ENCODE measurements at regions not wholly inside any gene's neighbourhood (a gene's known extent, or its start where the extent isn't known, plus 50 kb on each side); places are given as distances from the start of the nearest gene placed in this dataset.

- ChIA-PET CTCF (interaction anchor here (0.7 kb wide), 1 partner anchor 126 kb away, joined by 4 read pairs; no protein-coding TSS in a partner anchor), POLR2A (ENCODE audit: low non-redundant PET) (no interaction called here)
- TF ChIP-seq EZH2 (IDR thresholded peaks at IDR 0.05; ENCODE audit: borderline replicate concordance, low read depth, low read length, poor library complexity, severe bottlenecking) (no peak), CTCF (conservative IDR thresholded peaks at IDR 0.05; ENCODE audit: low read depth, low read length) (no peak)
- Histone ChIP-seq H3K27me3 (replicated peaks; ENCODE audit: insufficient read depth, low read depth, low read length, poor library complexity) (no peaks in the 10 kb centered on the region), H3K36me3 (ENCODE audit: insufficient read depth, low read length, poor library complexity, severe bottlenecking) (no peaks in the 10 kb centered on the region), H3K9me3 (ENCODE audit: low read depth, low read length, poor library complexity, severe bottlenecking) (no peaks in the 10 kb centered on the region), H3K4me1 (ENCODE audit: insufficient read depth, low read length, poor library complexity, severe bottlenecking) (peaks cover 19% of the 10 kb centered on the region), H3K27ac (ENCODE audit: low read depth, low read length, poor library complexity, severe bottlenecking) (no peak overlapping the region), H3K4me3 (ENCODE audit: low read depth, low read length, poor library complexity, severe bottlenecking) (no peak overlapping the region)
- intact Hi-C loops (cut with micrococcal nuclease; ENCODE audit: unreplicated experiment), result no loop called here
- no peak for DNase-seq (ENCODE audit: low spot score)
- no TSS peak for BruUV-seq (replicated peaks)
Measured at GRCh38 chr2:128447538-128447995, 128.9 kb upstream of the HS6ST1 start.

GRCh38 chr2:128448331-128449225, 129.9 kb upstream of the HS6ST1 start:
- Histone ChIP-seq H3K36me3 (ENCODE audit: insufficient read depth, low read length, poor library complexity, severe bottlenecking) (no peaks in the 10 kb centered on the region), H3K27me3 (replicated peaks; ENCODE audit: insufficient read depth, low read depth, low read length, poor library complexity) (no peaks in the 10 kb centered on the region), H3K4me1 (ENCODE audit: insufficient read depth, low read length, poor library complexity, severe bottlenecking) (peaks cover 19% of the 10 kb centered on the region), H3K27ac (ENCODE audit: low read depth, low read length, poor library complexity, severe bottlenecking) (peak overlapping the region; percentile 7), H3K9me3 (ENCODE audit: low read depth, low read length, poor library complexity, severe bottlenecking) (no peaks in the 10 kb centered on the region), H3K4me3 (ENCODE audit: low read depth, low read length, poor library complexity, severe bottlenecking) (no peak overlapping the region)
- no TSS peak for BruUV-seq (replicated peaks)
- CTCF ChIA-PET, result interaction anchor here (0.7 kb wide), 1 partner anchor 127 kb away, joined by 4 read pairs; no protein-coding TSS in a partner anchor
- intact Hi-C loops (cut with micrococcal nuclease; ENCODE audit: unreplicated experiment), result no loop called here
- TF ChIP-seq EZH2 (IDR thresholded peaks at IDR 0.05; ENCODE audit: borderline replicate concordance, low read depth, low read length, poor library complexity, severe bottlenecking), result no peak
- no peak for TF ChIP-seq CTCF (conservative IDR thresholded peaks at IDR 0.05; ENCODE audit: low read depth, low read length)
- POLR2A ChIA-PET (ENCODE audit: low non-redundant PET), result no interaction called here
- no peak for DNase-seq (ENCODE audit: low spot score)

GRCh38 chr2:128449226-128450061, 130.8 kb upstream of the HS6ST1 start:
- BruUV-seq (replicated peaks), result no TSS peak
- ChIA-PET CTCF (no interaction called here), POLR2A (ENCODE audit: low non-redundant PET) (no interaction called here)
- H3K27me3 ChIP-seq (replicated peaks; ENCODE audit: insufficient read depth, low read depth, low read length, poor library complexity), result no peaks in the 10 kb centered on the region
- DNase-seq (ENCODE audit: low spot score), result no peak
- intact Hi-C loops (cut with micrococcal nuclease; ENCODE audit: unreplicated experiment), result no loop called here
- peak overlapping the region; percentile 53 for H3K27ac ChIP-seq (ENCODE audit: low read depth, low read length, poor library complexity, severe bottlenecking)
- no peak overlapping the region for H3K4me3 ChIP-seq (ENCODE audit: low read depth, low read length, poor library complexity, severe bottlenecking)
- H3K9me3 ChIP-seq (ENCODE audit: low read depth, low read length, poor library complexity, severe bottlenecking), result no peaks in the 10 kb centered on the region
- peaks cover 19% of the 10 kb centered on the region for H3K4me1 ChIP-seq (ENCODE audit: insufficient read depth, low read length, poor library complexity, severe bottlenecking)
- no peaks in the 10 kb centered on the region for H3K36me3 ChIP-seq (ENCODE audit: insufficient read depth, low read length, poor library complexity, severe bottlenecking)
- no peak for TF ChIP-seq CTCF (conservative IDR thresholded peaks at IDR 0.05; ENCODE audit: low read depth, low read length)
- TF ChIP-seq EZH2 (IDR thresholded peaks at IDR 0.05; ENCODE audit: borderline replicate concordance, low read depth, low read length, poor library complexity, severe bottlenecking), result no peak

Measured in A673 (cell line).